ENCODE measurements at regions not wholly inside any gene's neighbourhood (a gene's known extent, or its start where the extent isn't known, plus 50 kb on each side); places are given as distances from the start of the nearest gene placed in this dataset.

- TF ChIP-seq FOS (IDR thresholded peaks at IDR 0.05; ENCODE audit: low read depth, low read length), result no peak
- TF ChIP-seq CTCF (conservative IDR thresholded peaks at IDR 0.05; ENCODE audit: low read depth, low read length), result no peak
- no peak for TF ChIP-seq MXI1 (IDR thresholded peaks at IDR 0.05; ENCODE audit: borderline replicate concordance, low read depth, low read length)
- TF ChIP-seq, protein P1, sequence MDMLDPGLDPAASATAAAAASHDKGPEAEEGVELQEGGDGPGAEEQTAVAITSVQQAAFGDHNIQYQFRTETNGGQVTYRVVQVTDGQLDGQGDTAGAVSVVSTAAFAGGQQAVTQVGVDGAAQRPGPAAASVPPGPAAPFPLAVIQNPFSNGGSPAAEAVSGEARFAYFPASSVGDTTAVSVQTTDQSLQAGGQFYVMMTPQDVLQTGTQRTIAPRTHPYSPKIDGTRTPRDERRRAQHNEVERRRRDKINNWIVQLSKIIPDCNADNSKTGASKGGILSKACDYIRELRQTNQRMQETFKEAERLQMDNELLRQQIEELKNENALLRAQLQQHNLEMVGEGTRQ (IDR thresholded peaks at IDR 0.05; ENCODE audit: low read depth, low read length), result no peak
- TF ChIP-seq POLR2A (IDR thresholded peaks at IDR 0.05; ENCODE audit: low read depth, low read length), result no peak
- TF ChIP-seq CEBPB (IDR thresholded peaks at IDR 0.05; ENCODE audit: low read depth, low read length), result no peak
- no peak for TF ChIP-seq NFE2L2 (IDR thresholded peaks at IDR 0.05; ENCODE audit: low read depth, low read length)
- TF ChIP-seq SMC3 (IDR thresholded peaks at IDR 0.05; ENCODE audit: low read depth, low read length), result no peak
- TF ChIP-seq BHLHE40 (IDR thresholded peaks at IDR 0.05; ENCODE audit: low read depth, low read length), result no peak
- TF ChIP-seq CHD1 (IDR thresholded peaks at IDR 0.05; ENCODE audit: low read depth, low read length), result no peak
- no peak for TF ChIP-seq RCOR1 (IDR thresholded peaks at IDR 0.05; ENCODE audit: insufficient replicate concordance, low read length)
Observed at GRCh38 chr11:32289701-32290100, 145.6 kb downstream of the WT1 start.

Measured in IMR-90 (cell line).